ENCODE measurements at regions not wholly inside any gene's neighbourhood (a gene's known extent, or its start where the extent isn't known, plus 50 kb on each side); places are given as distances from the start of the nearest gene placed in this dataset.

- no peak for DNase-seq (ENCODE audit: low read depth)
- no peak overlapping the region for H3K4me3 ChIP-seq (ENCODE audit: low read depth, low read length)
- TF ChIP-seq CTCF (IDR thresholded peaks at IDR 0.05; ENCODE audit: control insufficient read depth, extremely low read depth, insufficient read depth) = no peak
Observed at GRCh38 chr12:87802721-87803011, 226.5 kb downstream of the C12orf50 start.

GRCh38 chr12:87801860-87802720 is 227.1 kb downstream of the C12orf50 start:
- H3K4me3 ChIP-seq (ENCODE audit: low read depth, low read length) = no peak overlapping the region
- DNase-seq (ENCODE audit: low read depth) = no peak
- TF ChIP-seq CTCF (IDR thresholded peaks at IDR 0.05; ENCODE audit: control insufficient read depth, extremely low read depth, insufficient read depth) = no peak

- H3K4me3 ChIP-seq (ENCODE audit: low read depth, low read length) = no peak overlapping the region
- no peak for DNase-seq (ENCODE audit: low read depth)
- TF ChIP-seq CTCF (IDR thresholded peaks at IDR 0.05; ENCODE audit: control insufficient read depth, extremely low read depth, insufficient read depth) = no peak
Observed at GRCh38 chr12:87796961-87797516, 232.2 kb downstream of the C12orf50 start.

GRCh38 chr12:87795555-87795954 is 233.6 kb downstream of the C12orf50 start:
- H3K4me3 ChIP-seq (ENCODE audit: low read depth, low read length) = no peak overlapping the region
- TF ChIP-seq CTCF (IDR thresholded peaks at IDR 0.05; ENCODE audit: control insufficient read depth, extremely low read depth, insufficient read depth) = no peak
- DNase-seq (ENCODE audit: low read depth) = no peak

- DNase-seq (ENCODE audit: low read depth) = no peak
- no peak for TF ChIP-seq CTCF (IDR thresholded peaks at IDR 0.05; ENCODE audit: control insufficient read depth, extremely low read depth, insufficient read depth)
Observed at GRCh38 chr12:87794854-87795253, 234.3 kb downstream of the C12orf50 start.

GRCh38 chr12:87793131-87793530 is 236.1 kb downstream of the C12orf50 start:
- DNase-seq (ENCODE audit: low read depth) = no peak
- no peak for TF ChIP-seq CTCF (IDR thresholded peaks at IDR 0.05; ENCODE audit: control insufficient read depth, extremely low read depth, insufficient read depth)
- H3K4me3 ChIP-seq (ENCODE audit: low read depth, low read length) = no peak overlapping the region

More at GRCh38 chr12:87794854-87795253, 234.3 kb downstream of the C12orf50 start:
- no peak overlapping the region for H3K4me3 ChIP-seq (ENCODE audit: low read depth, low read length)
